ENCODE measurements at regions not wholly inside any gene's neighbourhood (a gene's known extent, or its start where the extent isn't known, plus 50 kb on each side); places are given as distances from the start of the nearest gene placed in this dataset.
"Not testable (repeated sequence)": the region's sequence is repeated elsewhere in the genome, so short reads cannot be mapped to it uniquely, and the experiment has no call there.

DNA sequence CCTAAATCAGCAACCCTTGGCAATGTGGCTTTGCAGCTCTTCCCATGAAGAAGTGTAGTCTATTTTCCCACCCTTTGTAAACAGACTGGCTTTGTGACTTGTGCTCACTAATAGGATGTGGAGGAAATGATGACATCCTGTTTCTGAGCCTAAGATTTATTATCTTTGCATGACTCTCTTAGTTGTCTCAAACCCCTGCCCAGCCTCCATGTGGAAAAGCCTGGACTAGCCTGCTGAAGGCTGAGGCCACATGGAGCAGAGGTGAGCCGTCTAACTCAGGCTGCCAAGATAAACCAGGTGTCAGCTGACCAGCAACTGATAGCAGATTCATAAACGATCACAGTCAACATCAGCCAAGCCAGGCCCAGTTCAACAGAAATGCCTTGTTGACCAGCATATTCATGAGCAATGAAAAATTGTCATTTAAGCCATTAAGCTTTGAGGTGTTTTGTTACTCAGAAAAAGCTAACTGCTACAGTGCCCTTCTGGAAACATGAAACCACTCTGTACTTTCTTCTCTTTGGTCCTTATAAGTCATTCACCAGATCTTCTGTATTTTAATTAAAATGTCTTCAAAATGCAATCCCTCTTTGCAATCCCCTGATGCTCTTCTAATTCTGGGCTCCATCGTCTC, 586.3 kb upstream of the ANKRD30A start:
- no peak for DNase-seq

DNA sequence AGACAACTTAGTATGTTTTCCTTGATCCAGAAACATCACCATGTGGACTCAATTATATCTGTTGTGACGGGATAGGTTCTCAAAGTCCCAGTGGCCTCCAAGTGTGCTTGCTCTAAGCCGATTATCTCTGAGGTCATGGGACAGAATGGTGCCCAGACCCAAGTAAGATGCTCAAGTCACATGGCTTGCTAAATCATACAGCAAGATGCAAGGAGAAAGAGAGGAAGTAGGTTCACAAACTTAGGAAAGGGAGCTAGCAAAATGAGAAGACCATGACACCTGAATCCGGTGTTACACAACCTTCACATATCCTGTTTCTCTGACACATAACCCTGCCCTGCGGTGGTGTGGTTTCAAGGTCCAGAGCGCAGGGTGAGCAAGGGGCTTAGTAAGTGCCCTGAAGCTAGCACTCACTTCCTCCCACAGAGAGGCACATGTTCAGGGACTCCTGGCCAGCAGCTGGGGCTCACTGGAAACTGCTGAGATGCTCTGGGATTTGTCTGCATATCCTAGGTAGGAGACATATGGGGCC, 590.9 kb upstream of the ANKRD30A start:
- DNase-seq: no peak

DNA sequence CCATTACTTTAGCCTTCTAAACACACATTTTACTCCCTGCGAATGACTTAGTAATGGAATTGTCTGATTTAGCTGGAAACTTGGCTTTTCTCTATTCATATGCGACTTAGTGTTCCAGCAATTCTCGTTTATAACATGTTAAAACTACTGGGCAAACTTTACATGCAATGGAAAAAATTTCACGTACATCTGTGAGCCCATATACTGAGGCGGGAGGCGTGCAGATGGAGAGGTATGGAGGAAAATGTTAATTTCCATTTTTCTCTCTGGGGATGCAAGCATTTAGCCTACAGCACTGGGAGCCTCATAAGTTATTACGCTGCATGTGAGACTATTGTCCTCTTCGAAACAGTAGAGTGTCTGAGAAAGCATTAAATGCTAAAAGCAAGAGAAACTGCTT, 591.5 kb upstream of the ANKRD30A start:
- no peak for DNase-seq

DNA sequence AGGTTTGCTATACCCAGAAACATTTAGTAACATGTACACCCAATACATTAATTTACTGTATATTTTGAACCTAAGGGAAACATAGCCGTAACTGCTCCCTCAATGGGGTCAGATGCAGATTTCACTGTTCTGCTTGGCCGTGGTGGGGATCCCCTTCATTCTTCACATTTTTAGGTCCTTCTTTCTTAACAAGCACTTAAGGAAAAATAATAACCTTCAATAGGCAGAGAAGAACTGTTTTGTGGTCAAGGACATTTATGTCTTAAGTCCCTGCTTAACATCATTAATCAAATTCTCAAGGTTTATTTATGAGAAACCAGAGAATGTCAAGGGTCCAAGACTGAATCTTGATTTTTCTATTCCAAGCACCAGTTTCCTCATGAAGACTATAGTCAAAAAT, 592.1 kb upstream of the ANKRD30A start:
- DNase-seq: no peak

DNA sequence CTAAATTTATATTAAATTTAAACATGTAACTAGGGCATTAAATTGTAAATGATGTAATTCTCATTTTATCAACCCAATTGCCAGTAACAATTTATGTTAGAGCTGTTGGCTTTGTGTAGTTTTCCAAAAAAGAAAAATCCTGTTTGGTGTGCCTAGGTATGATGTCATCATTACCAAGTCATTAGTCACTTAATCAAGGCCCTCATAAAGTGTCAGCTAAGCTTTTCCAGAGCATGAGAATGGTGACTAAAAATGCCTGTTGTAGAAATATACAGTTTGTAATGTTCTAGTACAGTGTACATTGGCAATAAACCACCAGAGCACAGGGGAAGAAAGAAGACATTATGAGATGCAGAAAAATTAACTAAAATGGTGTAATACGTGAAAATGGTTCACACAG, 593.8 kb upstream of the ANKRD30A start:
- DNase-seq: no peak

DNA sequence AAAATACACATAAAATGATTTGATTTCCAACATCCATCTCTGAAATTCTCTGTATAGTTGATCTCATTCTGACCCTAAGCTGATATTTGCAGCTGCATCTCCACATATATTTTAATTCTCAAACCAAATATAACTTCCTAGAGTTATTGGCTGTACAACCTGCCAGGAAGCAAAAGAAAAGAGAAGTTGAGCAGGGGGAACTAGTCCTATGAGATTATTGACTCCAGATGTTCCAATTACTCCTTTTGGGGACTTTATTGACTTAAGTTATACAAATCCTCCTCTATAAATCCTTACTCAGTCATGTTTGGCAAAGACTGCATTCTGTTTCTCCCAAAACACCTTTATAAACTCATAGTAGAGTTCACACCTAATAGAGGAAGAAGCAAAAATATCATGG, 599.4 kb upstream of the ANKRD30A start:
- no peak for DNase-seq

DNA sequence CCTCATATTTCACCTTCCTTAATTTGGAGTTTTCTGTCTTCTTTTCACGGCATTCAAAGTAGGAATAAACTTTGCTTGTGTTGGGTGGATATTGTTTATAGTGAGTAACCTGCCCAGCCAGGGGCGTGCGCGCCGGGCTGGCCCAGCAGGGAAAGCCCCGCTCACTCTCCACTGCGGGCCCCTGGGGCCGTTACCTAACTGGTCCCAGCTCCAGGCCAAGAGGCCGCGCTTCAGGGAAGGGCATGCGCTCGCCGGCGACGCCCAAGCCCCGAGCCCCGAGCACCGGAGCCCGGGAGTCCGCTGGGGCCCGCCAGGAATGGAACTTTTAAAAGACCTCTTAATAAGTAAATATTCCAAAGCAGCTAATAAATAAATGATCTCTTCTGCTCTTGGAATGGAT, 601.3 kb upstream of the ANKRD30A start:
- DNase-seq: not testable (repeated sequence)

DNA sequence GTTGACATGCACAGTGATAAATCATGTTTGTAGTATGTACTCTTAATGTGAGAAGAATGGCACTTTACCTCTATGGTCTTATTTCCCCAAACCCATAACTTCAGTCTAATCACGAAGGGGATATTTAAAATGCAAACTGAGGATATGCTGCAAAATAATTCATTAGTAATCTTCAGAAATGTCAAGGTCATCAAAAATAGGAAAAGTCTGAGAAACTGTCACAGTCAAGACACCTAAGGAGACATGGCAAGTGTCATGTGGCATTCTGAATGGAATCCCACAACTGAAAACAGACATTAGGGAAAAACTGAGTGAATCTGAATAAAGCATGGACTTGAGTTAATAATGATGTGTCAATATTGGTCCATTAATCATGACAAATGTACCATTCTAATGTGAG, 605.5 kb upstream of the ANKRD30A start:
- no peak for DNase-seq

DNA sequence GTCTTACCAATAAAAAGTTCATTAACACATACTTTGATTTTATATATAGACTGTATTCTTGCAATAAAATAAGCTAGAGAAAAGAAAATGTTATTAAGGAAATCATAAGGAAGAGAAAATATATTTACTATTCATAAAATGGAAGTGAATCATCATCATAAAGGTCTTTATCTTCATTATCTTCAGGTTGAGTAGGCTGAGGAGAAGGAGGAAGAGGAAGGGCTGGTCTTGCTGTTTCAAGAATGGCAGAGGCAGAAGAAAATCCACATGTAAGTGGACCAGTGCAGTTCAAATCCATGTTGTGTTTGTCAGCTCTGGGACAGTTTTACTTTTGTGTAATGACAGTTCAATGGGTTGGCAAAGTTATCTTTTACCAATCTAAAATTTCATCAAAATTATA, 609.1 kb upstream of the ANKRD30A start:
- DNase-seq: no peak

DNA sequence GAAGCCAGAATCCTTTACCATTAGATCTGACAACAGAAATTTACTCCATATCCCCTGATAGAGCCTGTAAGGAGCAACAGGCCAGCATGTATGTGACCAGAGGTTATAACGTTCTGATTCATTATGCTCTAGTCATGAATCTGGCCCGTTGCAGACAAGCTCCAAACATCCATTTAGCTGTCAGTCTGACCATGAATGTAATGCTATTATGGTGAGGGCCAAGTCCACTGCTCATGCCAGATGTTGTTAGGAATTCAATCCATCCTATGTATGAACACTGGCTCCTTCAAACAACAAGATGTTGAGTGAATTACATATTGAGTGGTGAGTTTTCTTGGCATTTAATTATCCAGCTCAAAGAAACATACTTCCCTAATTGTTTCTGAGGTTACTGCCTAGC, 610.1 kb upstream of the ANKRD30A start:
- DNase-seq: no peak

DNA sequence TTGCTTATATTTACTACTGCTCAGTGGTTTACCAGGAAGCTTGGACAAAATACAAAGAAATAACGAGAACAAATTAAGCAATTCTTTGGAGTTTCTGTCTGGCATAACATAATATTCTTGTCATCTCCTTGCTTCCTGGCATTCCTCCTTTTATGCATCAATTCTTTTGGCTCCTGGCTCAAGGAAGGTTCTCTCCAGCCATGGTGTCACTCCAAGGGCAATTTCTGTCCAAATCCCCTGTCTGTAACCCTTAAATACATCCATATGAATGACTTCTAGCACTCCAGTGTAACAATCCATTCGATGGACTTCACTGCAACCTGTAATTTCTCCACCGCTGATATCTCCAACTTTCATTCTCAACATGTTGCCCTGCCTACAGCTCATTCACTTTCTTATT, 617.7 kb upstream of the ANKRD30A start:
- no peak for DNase-seq

DNA sequence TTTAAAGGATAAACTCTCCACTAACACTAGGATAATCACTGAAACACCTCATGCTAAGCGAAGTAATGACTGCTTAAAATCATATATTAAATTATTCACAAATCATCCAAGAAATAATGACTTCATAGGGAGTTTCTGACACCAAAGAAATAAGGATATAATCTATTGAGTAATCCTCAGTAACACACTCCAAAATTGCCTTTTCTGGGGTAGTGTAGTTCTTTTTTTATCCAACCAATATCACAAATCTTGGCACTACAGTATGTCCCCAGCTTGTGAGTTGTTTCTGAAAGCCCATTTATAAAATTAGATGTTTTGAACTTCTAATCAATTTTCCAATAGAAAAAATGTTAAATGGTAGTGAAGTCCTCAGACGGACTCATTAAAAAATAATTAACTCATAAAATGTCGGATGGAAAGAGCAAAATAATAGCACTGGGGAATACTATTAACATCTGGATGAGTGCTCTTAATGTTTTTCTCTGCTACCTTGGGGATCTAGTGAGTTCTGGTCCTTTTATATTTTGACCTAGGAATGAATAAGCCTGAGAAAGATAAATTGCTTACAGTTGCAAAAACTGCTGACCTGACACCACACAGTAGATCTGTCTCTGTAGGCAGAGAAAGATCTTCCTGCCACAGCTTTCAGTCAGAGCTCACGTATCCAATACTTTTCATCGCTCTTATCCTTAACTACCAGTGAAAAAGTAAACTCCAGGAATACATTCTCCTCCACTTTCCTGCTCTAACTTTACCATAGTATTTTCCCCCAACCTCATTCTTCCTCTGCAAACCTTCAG, 618.5 kb upstream of the ANKRD30A start:
- DNase-seq: no peak

DNA sequence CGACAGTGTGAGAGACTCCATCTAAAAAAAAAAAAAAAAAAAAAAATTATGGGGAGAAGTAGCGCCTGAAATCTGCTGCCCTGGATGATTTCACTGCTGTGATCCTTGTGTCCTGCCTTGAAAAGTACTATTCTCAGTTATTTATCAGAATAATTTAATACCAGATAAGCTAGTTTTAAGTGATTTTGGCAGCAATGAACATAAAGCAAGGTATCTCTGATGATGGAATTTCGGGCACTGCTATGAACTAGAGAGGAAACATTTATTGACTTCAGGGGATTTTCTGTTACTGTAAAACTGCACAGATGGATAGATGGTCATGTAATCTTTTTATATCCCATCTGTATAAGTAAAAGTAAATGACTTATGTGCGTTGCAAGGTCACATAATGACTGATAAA, 619.1 kb upstream of the ANKRD30A start:
- DNase-seq: no peak

DNA sequence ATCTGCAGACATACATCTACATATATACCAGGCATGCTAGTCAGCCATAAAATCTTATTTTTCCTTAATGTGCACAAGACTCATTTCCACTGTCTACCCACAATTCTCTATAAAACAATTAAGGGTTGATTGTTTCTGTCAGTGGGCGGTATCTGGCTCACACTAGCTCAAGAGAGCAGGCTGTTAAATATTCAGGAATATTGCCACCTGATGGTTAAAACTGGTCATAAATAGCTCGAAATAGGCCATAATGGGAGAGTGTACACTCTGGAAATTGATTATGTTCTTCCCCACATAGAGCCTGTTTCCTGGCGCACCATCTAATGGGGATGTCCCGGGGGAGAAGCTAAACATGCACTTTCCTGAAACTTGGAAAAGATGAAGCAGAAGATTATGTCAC, 620.6 kb upstream of the ANKRD30A start:
- no peak for DNase-seq

DNA sequence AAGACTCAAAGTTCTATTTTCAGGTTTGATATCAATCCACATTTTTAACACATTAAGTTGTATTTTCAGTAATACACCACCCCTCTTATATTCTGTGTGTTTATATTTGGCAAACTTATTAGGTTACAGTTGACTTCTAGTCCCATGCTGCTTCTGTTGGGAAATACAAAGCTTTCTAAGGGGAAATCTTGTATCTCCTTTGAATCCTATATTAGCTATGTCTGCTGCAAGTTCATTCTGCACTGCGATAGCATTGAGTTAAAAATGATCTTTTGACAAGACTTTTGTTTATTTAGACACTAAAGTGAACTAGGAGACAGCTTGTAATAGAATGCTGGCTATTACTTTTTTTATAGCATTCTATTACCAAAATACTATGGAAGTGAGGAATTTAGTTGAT, 625.1 kb upstream of the ANKRD30A start:
- no peak for DNase-seq

DNA sequence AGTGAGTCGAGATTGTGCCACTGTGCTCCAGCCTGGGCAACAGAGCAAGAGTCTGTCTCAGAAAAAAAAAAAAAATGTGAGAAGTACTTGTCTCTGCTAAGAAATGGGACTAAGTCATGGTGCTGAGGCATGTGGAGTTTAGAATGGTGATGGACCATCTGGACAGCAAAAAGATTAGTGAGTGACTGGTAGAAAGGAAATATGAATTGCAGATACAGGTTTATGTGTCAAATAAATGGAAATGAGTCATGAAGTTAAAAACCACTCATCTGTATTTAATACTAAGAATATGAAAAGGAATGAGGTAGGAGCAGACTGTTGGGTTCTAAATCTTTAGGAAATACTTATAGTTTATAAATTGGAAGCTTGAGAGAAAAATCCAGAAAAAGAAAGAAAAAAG, 625.7 kb upstream of the ANKRD30A start:
- no peak for DNase-seq

DNA sequence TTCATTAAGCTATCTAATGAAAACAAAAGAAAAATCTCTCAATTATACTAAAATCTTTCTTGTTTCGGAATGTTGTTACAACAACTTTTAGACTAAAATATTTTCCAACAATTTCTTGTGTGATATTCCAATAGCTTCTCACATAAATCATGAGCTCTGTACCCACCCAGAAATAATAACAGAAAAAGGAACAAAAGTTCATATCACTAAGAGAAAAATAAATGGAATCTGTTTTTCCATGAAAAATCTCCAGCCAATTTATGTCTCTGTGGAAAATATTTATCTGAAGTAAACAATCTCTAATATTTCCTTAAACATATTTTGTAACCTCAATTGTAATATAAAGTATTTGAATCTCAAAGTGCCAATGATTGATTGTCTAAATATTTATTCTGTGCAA, 628.6 kb upstream of the ANKRD30A start:
- no peak for DNase-seq

DNA sequence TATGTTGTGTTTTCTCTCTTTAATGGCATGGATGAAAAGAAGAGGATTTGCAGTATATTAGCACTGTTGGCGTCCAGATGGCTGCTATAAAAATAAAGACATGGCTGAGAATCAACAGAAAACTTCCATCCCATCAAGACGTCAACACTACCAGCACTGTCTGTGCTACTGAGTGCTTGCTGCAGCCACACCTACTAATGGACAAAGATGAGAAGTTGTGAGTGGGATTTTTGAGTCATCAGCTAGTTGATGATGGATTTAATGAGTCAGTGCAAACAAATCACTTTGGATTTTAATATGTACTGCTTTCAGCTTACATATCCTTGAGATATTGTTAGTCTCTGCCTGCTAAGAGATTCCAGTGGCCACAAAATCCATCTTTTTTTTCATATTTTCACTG, 631.0 kb upstream of the ANKRD30A start:
- no peak for DNase-seq

DNA sequence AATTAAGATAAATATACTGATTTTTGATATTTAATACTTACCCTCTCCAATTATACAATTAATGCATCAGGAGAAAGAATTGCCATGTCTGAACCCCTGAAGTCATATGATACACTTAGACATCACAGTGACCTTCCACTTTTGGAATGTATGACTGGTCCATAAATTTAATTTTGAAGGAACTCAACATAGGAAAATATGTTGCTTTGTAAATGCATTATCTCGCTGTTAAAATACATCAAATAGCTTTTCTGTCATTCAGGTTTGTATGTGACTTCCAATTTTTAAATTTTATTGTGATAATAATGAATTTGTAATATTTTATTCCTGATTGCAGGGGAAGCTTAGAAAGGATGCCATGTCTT, 631.9 kb upstream of the ANKRD30A start:
- DNase-seq: no peak

DNA sequence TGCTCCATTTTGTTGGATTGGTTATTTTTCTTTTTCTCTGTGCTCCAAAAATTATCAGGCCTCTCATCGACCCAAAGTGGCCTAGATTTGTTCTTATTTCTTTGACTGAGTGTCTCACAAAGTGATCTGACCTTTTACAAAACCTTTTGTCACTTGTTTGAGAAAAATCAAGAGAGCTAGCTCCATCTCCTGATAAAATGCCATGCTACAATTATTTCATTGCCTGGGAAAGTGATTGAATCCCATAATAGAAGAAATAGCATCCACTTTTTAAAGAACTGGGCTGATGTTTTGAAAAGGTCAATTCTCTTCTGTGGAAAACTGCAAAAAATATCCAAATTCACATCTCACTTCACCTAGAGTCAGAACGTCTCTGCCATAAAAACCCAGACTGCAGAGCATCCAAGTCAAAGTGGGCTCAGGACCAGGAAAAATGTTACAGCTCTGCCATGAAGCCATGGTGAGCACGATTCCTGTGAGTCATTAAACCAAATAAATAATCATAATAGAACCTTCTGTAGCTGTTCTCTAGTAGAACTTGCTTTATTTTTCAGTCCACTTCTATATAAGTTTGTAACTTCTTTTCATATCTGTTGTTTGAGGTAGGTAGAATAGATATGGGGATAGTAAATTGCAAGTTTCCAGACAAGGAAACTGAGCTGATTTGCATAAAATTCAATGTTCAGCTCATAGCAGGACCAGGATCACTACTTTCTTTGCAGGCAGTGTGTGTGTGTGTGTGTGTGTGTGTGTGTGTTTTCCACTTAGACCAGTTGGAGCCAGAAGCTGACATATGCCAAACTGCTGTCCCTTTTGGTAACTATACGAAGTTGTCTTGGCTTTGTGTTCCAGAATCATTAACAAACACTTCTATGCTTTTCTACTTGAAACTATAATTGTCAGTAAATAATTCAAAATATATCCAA, 632.5 kb upstream of the ANKRD30A start:
- DNase-seq: no peak

DNA sequence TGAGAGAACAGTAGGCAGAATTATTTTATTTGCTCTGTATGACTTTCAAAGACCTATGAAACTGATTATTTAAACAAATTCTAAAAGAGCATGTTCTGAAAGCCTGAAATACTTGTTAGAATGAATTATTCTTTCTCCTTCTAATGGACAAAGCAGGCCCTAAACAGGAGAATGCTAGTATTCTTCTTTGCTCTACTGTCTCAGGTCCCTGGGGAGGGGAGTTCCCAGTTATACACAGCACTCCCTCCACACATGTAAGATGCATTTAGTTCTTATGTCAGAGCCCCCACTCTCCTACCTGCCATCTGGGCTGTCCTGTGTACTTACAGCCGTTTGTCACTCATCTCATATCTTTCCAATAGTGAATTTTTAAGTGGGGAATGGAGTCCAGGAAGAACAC, 633.5 kb upstream of the ANKRD30A start:
- no peak for DNase-seq

DNA sequence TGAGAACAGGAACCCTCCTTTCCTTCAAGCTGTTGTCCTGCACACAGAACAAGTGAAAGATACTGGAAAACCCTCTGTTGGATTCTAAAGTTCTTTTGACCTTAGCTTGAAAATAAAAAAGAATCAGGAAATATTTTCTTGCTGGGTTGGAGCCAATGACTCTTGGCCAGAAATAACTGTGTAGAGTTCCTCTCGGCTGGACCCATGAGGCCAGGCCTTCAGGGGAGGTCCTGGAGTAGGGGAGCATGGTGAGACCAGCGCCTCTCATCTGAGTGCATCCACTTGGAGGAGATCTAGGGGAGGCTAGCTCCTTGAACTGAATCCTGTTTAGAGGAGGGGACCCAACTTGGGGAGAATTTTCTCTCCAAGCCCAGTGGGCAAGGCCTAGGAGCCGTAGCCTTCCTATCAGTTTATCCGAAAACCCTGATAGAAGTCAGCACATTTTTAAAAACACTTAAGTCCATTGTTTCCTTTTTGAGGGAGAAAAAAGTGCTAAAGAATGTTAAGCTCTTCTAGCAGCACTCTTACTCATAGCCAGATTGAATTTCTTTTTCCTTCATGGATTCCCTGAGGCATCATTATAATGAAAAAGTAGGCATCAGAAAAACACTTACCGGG, 635.7 kb upstream of the ANKRD30A start:
- no peak for DNase-seq

DNA sequence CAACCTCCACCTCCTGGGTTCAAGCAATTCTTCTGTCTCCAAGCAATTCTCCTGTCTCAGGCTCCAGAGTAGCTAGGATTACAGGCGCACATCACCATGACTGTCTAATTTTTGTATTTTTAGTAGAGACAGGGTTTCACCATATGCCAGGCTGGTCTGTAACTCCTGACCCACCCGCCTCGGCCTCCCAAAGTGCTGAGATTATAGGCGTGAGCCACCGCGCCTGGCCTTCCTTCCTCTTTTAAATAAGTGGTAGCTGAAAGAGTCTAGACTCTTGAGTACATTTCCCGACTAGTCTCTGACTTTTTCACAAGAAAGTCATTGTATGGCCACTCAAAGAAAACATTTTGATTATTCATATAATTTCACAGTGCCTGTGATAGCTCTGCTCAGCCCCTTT, 636.2 kb upstream of the ANKRD30A start:
- DNase-seq: no peak

All from stimulated activated CD4-positive, alpha-beta T cell treated with anti-CD3 and anti-CD28 coated beads, Interleukin-2, amount 100 ng/mL, for 24 hours (primary cell).